GM13977 (cell line): ENCODE measurements at regions not wholly inside any gene's neighbourhood (a gene's known extent, or its start where the extent isn't known, plus 50 kb on each side); places are given as distances from the start of the nearest gene placed in this dataset.
"Not testable (repeated sequence)": the region's sequence is repeated elsewhere in the genome, so short reads cannot be mapped to it uniquely, and the experiment has no call there.

ENCODE experiments used
- DNase-seq: peaks from one replicate; pipeline ENCODE4 v3.0.0; 2012; ENCODE audit warnings: low spot score
- CTCF ChIP-seq: IDR thresholded peaks from 2 replicates; pipeline ENCODE4 v1.5.1; 2012; ENCODE audit warnings: mild to moderate bottlenecking, control low read depth; ENCODE audit not compliant: insufficient read depth; ENCODE audit errors: extremely low read depth, missing control alignments
- in situ Hi-C: fragments of 300-500 bp; cut with MboI; formaldehyde crosslinking; loops from one replicate; pipeline ENCODE4 v1.12.0; 2022; ENCODE audit warnings: low sequenced_read_pairs, low pct_unique_long_range_greater_than_20kb, mixed read lengths, inconsistent platforms; ENCODE audit not compliant: unreplicated experiment

- no peak for TF ChIP-seq CTCF
- DNase-seq: no peak
- in situ Hi-C loops: no loop called here
These were observed 89.0 kb upstream of the DTNBP1 start for GRCh38 chr6:15751721-15752350.

- TF ChIP-seq CTCF: no peak
- in situ Hi-C loops: no loop called here
These were observed 85.5 kb upstream of the DTNBP1 start for GRCh38 chr6:15748341-15748740.

GRCh38 chr6:15747354-15747883, 84.6 kb upstream of the DTNBP1 start:
- in situ Hi-C loops: no loop called here
- no peak for DNase-seq
- no peak for TF ChIP-seq CTCF

More at GRCh38 chr6:15748341-15748740, 85.5 kb upstream of the DTNBP1 start:
- no peak for DNase-seq

- no peak for DNase-seq
- in situ Hi-C loops: no loop called here
- no peak for TF ChIP-seq CTCF
These were observed 83.0 kb upstream of the DTNBP1 start for GRCh38 chr6:15745781-15746180.

- in situ Hi-C loops: no loop called here
- no peak for TF ChIP-seq CTCF
- DNase-seq: no peak
These were observed 82.1 kb upstream of the DTNBP1 start for GRCh38 chr6:15744818-15745402.

- in situ Hi-C loops, DNase-seq: not testable (repeated sequence)
These were observed 79.2 kb upstream of the DTNBP1 start for GRCh38 chr6:15742013-15742412.

- DNase-seq: no peak
- no peak for TF ChIP-seq CTCF
- in situ Hi-C loops: no loop called here
These were observed 78.6 kb upstream of the DTNBP1 start for GRCh38 chr6:15741405-15741804.
